T-helper 17 cell (primary cell): ENCODE measurements at regions not wholly inside any gene's neighbourhood (a gene's known extent, or its start where the extent isn't known, plus 50 kb on each side); places are given as distances from the start of the nearest gene placed in this dataset.

Experiments used
- ATAC-seq: fragments of 150-1000 bp; cut with Tn5 transposase; 2 replicates; pipeline ENCODE4 v1.10.0; 2021; ENCODE audit warnings: mild to moderate bottlenecking, moderate library complexity
- DNase-seq, 3 donors: peaks; one replicate each; pipeline versions ENCODE4 v3.0.0 to v3.0.0-alpha.2; 2020 to 2021
- H3K9me3 ChIP-seq: one replicate; pipeline ENCODE4 v1.7.0; 2013; ENCODE audit warnings: low read length, mild to moderate bottlenecking; ENCODE audit not compliant: control insufficient read depth, poor library complexity, severe bottlenecking
- H3K27ac Mint-ChIP-seq: one replicate; pipeline ENCODE4 v1.8.0; 2022; ENCODE audit warnings: mild to moderate bottlenecking, moderate library complexity, mixed read lengths
- H3K27me3 Mint-ChIP-seq: one replicate; pipeline ENCODE4 v1.8.0; 2022; ENCODE audit warnings: mixed read lengths
- H3K36me3 Mint-ChIP-seq: one replicate; pipeline ENCODE4 v1.8.0; 2022; ENCODE audit warnings: low read depth, mixed read lengths
- H3K4me1 Mint-ChIP-seq: one replicate; pipeline ENCODE4 v1.8.0; 2022; ENCODE audit warnings: mild to moderate bottlenecking, mixed read lengths
- H3K4me3 Mint-ChIP-seq: one replicate; pipeline ENCODE4 v1.8.0; 2022; ENCODE audit warnings: mild to moderate bottlenecking, moderate library complexity, mixed read lengths

GRCh38 chr3:34216711-34217335 lies 418.4 kb downstream of the PDCD6IP start:
- DNase-seq: no peak
- H3K9me3 ChIP-seq: no peaks in the 10 kb centered on the region
- H3K4me1 Mint-ChIP-seq: no peaks in the 10 kb centered on the region
- no peak overlapping the region for H3K4me3 Mint-ChIP-seq
- H3K27ac Mint-ChIP-seq: no peak overlapping the region
- H3K36me3 Mint-ChIP-seq: no peaks in the 10 kb centered on the region
- ATAC-seq: no peak
- H3K27me3 Mint-ChIP-seq: peaks cover 8% of the 10 kb centered on the region

- Mint-ChIP-seq H3K4me3 (no peak overlapping the region), H3K4me1 (no peaks in the 10 kb centered on the region), H3K36me3 (no peaks in the 10 kb centered on the region), H3K27ac (no peak overlapping the region), H3K27me3 (peaks cover 5% of the 10 kb centered on the region)
- no peak for ATAC-seq
- no peaks in the 10 kb centered on the region for H3K9me3 ChIP-seq
- DNase-seq: no peak
These were observed 420.4 kb downstream of the PDCD6IP start for GRCh38 chr3:34218706-34219385.

GRCh38 chr3:34219556-34219955 lies 421.1 kb downstream of the PDCD6IP start:
- H3K4me3 Mint-ChIP-seq: no peak overlapping the region
- no peaks in the 10 kb centered on the region for H3K36me3 Mint-ChIP-seq
- peaks cover 5% of the 10 kb centered on the region for H3K27me3 Mint-ChIP-seq
- ATAC-seq: no peak
- H3K4me1 Mint-ChIP-seq: no peaks in the 10 kb centered on the region
- DNase-seq: no peak
- no peak overlapping the region for H3K27ac Mint-ChIP-seq
- no peaks in the 10 kb centered on the region for H3K9me3 ChIP-seq

- H3K27me3 Mint-ChIP-seq: peaks cover 5% of the 10 kb centered on the region
- no peaks in the 10 kb centered on the region for H3K4me1 Mint-ChIP-seq
These were observed 427.5 kb downstream of the PDCD6IP start for GRCh38 chr3:34225821-34226366.

GRCh38 chr3:34229876-34230275 lies 431.4 kb downstream of the PDCD6IP start:
- DNase-seq (no peak), ATAC-seq (no peak)
- no peaks in the 10 kb centered on the region for H3K9me3 ChIP-seq
- Mint-ChIP-seq H3K36me3 (no peaks in the 10 kb centered on the region), H3K4me3 (no peak overlapping the region), H3K27ac (no peak overlapping the region), H3K4me1 (no peaks in the 10 kb centered on the region), H3K27me3 (no peaks in the 10 kb centered on the region)

More at GRCh38 chr3:34225821-34226366, 427.5 kb downstream of the PDCD6IP start:
- DNase-seq (no peak), ATAC-seq (no peak)
- H3K9me3 ChIP-seq: no peaks in the 10 kb centered on the region
- Mint-ChIP-seq H3K27ac (no peak overlapping the region), H3K36me3 (no peaks in the 10 kb centered on the region), H3K4me3 (no peak overlapping the region)

- Mint-ChIP-seq H3K4me1 (no peaks in the 10 kb centered on the region), H3K36me3 (no peaks in the 10 kb centered on the region), H3K27ac (no peak overlapping the region), H3K27me3 (peaks cover 14% of the 10 kb centered on the region), H3K4me3 (no peak overlapping the region)
- DNase-seq: no peak
- ATAC-seq: no peak
- H3K9me3 ChIP-seq: no peaks in the 10 kb centered on the region
These were observed 436.7 kb downstream of the PDCD6IP start for GRCh38 chr3:34235096-34235495.

GRCh38 chr3:34237946-34238345 lies 439.5 kb downstream of the PDCD6IP start:
- no peaks in the 10 kb centered on the region for H3K36me3 Mint-ChIP-seq
- H3K27me3 Mint-ChIP-seq: peaks cover 18% of the 10 kb centered on the region
- H3K4me1 Mint-ChIP-seq: no peaks in the 10 kb centered on the region
- no peak for ATAC-seq
- H3K4me3 Mint-ChIP-seq: no peak overlapping the region
- DNase-seq: no peak
- no peak overlapping the region for H3K27ac Mint-ChIP-seq
- H3K9me3 ChIP-seq: no peaks in the 10 kb centered on the region

- DNase-seq (no peak), ATAC-seq (no peak)
- H3K4me1 Mint-ChIP-seq: no peaks in the 10 kb centered on the region
- H3K27me3 Mint-ChIP-seq: peaks cover 18% of the 10 kb centered on the region
- no peak overlapping the region for H3K27ac Mint-ChIP-seq
- H3K4me3 Mint-ChIP-seq: no peak overlapping the region
- H3K36me3 Mint-ChIP-seq: no peaks in the 10 kb centered on the region
- no peaks in the 10 kb centered on the region for H3K9me3 ChIP-seq
These were observed 440.0 kb downstream of the PDCD6IP start for GRCh38 chr3:34238407-34238806.

GRCh38 chr3:34239287-34239686 lies 440.9 kb downstream of the PDCD6IP start:
- Mint-ChIP-seq H3K4me1 (no peaks in the 10 kb centered on the region), H3K4me3 (no peak overlapping the region), H3K27ac (no peak overlapping the region), H3K36me3 (no peaks in the 10 kb centered on the region), H3K27me3 (peaks cover 18% of the 10 kb centered on the region)
- ATAC-seq (no peak), DNase-seq (no peak)
- H3K9me3 ChIP-seq: no peaks in the 10 kb centered on the region

GRCh38 chr3:34239875-34240274 lies 441.4 kb downstream of the PDCD6IP start:
- Mint-ChIP-seq H3K4me3 (no peak overlapping the region), H3K36me3 (no peaks in the 10 kb centered on the region)
- DNase-seq: no peak

GRCh38 chr3:34247401-34247800 lies 449.0 kb downstream of the PDCD6IP start:
- DNase-seq (no peak), ATAC-seq (no peak)
- Mint-ChIP-seq H3K4me3 (no peak overlapping the region), H3K4me1 (peaks cover 5% of the 10 kb centered on the region), H3K27me3 (no peaks in the 10 kb centered on the region), H3K27ac (no peak overlapping the region), H3K36me3 (no peaks in the 10 kb centered on the region)
- no peaks in the 10 kb centered on the region for H3K9me3 ChIP-seq

More at GRCh38 chr3:34239875-34240274, 441.4 kb downstream of the PDCD6IP start:
- H3K9me3 ChIP-seq: no peaks in the 10 kb centered on the region
- no peaks in the 10 kb centered on the region for H3K4me1 Mint-ChIP-seq
- H3K27ac Mint-ChIP-seq: no peak overlapping the region
- no peak for ATAC-seq
- H3K27me3 Mint-ChIP-seq: peaks cover 18% of the 10 kb centered on the region

- Mint-ChIP-seq H3K27me3 (peaks cover 5% of the 10 kb centered on the region), H3K36me3 (no peaks in the 10 kb centered on the region), H3K4me1 (peaks cover 5% of the 10 kb centered on the region), H3K27ac (no peak overlapping the region), H3K4me3 (no peak overlapping the region)
- DNase-seq: no peak
- no peak for ATAC-seq
- no peaks in the 10 kb centered on the region for H3K9me3 ChIP-seq
These were observed 449.9 kb downstream of the PDCD6IP start for GRCh38 chr3:34248352-34248751.

- Mint-ChIP-seq H3K27me3 (peaks cover 20% of the 10 kb centered on the region), H3K4me1 (no peaks in the 10 kb centered on the region), H3K36me3 (no peaks in the 10 kb centered on the region), H3K4me3 (no peak overlapping the region), H3K27ac (no peak overlapping the region)
- no peaks in the 10 kb centered on the region for H3K9me3 ChIP-seq
- DNase-seq (no peak), ATAC-seq (no peak)
These were observed 455.9 kb downstream of the PDCD6IP start for GRCh38 chr3:34254285-34254684.

GRCh38 chr3:34256021-34256420 lies 457.6 kb downstream of the PDCD6IP start:
- peaks cover 24% of the 10 kb centered on the region for H3K27me3 Mint-ChIP-seq
- no peaks in the 10 kb centered on the region for H3K9me3 ChIP-seq
- DNase-seq: no peak
- H3K4me1 Mint-ChIP-seq: no peaks in the 10 kb centered on the region
- no peaks in the 10 kb centered on the region for H3K36me3 Mint-ChIP-seq
- no peak overlapping the region for H3K4me3 Mint-ChIP-seq
- no peak overlapping the region for H3K27ac Mint-ChIP-seq
- ATAC-seq: no peak
